IMR-90 (cell line): ENCODE measurements at regions not wholly inside any gene's neighbourhood (a gene's known extent, or its start where the extent isn't known, plus 50 kb on each side); places are given as distances from the start of the nearest gene placed in this dataset.

Source experiments
- ATAC-seq: fragments of 200-7000 bp; cut with Tn5 transposase; 2 replicates; pipeline ENCODE4 v1.9.1; 2020; ENCODE audit warnings: low read depth, mild to moderate bottlenecking, moderate library complexity
- BruUV-seq: library from RNA; stranded (reverse); fragments of 400-500 nt; replicated peaks from 2 replicates; lab custom pipeline; 2021; lab: Mats Ljungman, UMichigan
- CTCF ChIA-PET: fragments of 300-600 bp; formaldehyde crosslinking; extraction: SDS; loops from one replicate; lab custom pipeline; 2021; ENCODE audit warnings: antibody characterized with exemption; lab: Yijun Ruan, JAX
- POLR2A ChIA-PET: fragments of 300-600 bp; sonication (Branson Sonifier 250); formaldehyde crosslinking; loops from one replicate; lab custom pipeline; 2022; ENCODE audit warnings: antibody characterized with exemption; ENCODE audit not compliant: unreplicated experiment; lab: Charles Lee
- DNase-seq: peaks from one replicate; pipeline ENCODE4 v3.0.0; 2013
- H2AFZ ChIP-seq: replicated peaks from 2 replicates; pipeline ENCODE3; 2013; ENCODE audit warnings: low read length, mild to moderate bottlenecking; ENCODE audit not compliant: poor library complexity
- H2AK5ac ChIP-seq: 2 replicates; pipeline ENCODE4 v1.6.1; 2013; ENCODE audit warnings: low read depth, low read length, inconsistent platforms
- H2AK9ac ChIP-seq: replicated peaks from 2 replicates; pipeline ENCODE3; 2013; ENCODE audit warnings: mild to moderate bottlenecking, low read depth, low read length, moderate library complexity; ENCODE audit not compliant: poor library complexity
- H2BK120ac ChIP-seq: 2 replicates; pipeline ENCODE4 v1.6.1; 2013; ENCODE audit warnings: low read depth, low read length, inconsistent platforms
- H2BK15ac ChIP-seq: 3 replicates; pipeline ENCODE4 v1.6.1; 2013; ENCODE audit warnings: low read depth, low read length, inconsistent platforms
- H2BK20ac ChIP-seq: 2 replicates; pipeline ENCODE4 v1.6.1; 2013; ENCODE audit warnings: low read depth, mild to moderate bottlenecking, inconsistent platforms, low read length, moderate library complexity
- H2BK5ac ChIP-seq: 2 replicates; pipeline ENCODE4 v1.6.1; 2013; ENCODE audit warnings: mild to moderate bottlenecking, low read depth, low read length, inconsistent platforms; ENCODE audit not compliant: poor library complexity, severe bottlenecking
- H3K14ac ChIP-seq: replicated peaks from 2 replicates; pipeline ENCODE4 v1.6.1; 2013; ENCODE audit warnings: low read depth, low read length, inconsistent platforms
- H3K18ac ChIP-seq: 2 replicates; pipeline ENCODE4 v1.6.1; 2013; ENCODE audit warnings: low read depth, low read length, control low read depth
- H3K23ac ChIP-seq: 2 replicates; pipeline ENCODE4 v1.6.1; 2013; ENCODE audit warnings: low read depth, low read length, inconsistent platforms
- H3K27ac ChIP-seq: 2 replicates; pipeline ENCODE4 v1.5.1; 2013; ENCODE audit warnings: mild to moderate bottlenecking, control low read depth, low read length; ENCODE audit not compliant: insufficient read depth
- H3K27me3 ChIP-seq: 2 replicates; pipeline ENCODE4 v1.6.1; 2013; ENCODE audit warnings: low read length; ENCODE audit not compliant: control insufficient read depth, insufficient read depth
- H3K36me3 ChIP-seq: 2 replicates; pipeline ENCODE4 v1.6.1; 2013; ENCODE audit warnings: low read length, mixed read lengths; ENCODE audit not compliant: control insufficient read depth, insufficient read depth
- H3K4ac ChIP-seq: 2 replicates; pipeline ENCODE4 v1.6.1; 2013; ENCODE audit warnings: low read depth, low read length, inconsistent platforms
- H3K4me1 ChIP-seq: 2 replicates; pipeline ENCODE4 v1.6.1; 2013; ENCODE audit warnings: low read length, mixed read lengths; ENCODE audit not compliant: control insufficient read depth, insufficient read depth
- H3K4me2 ChIP-seq: 2 replicates; pipeline ENCODE4 v1.6.1; 2013; ENCODE audit warnings: low read depth, mild to moderate bottlenecking, control low read depth, low read length, moderate library complexity
- H3K4me3 ChIP-seq: 2 replicates; pipeline ENCODE4 v1.5.1; 2013; ENCODE audit warnings: low read depth, mild to moderate bottlenecking, control low read depth, low read length, moderate library complexity; ENCODE audit not compliant: insufficient read depth
- H3K56ac ChIP-seq: 2 replicates; pipeline ENCODE4 v1.6.1; 2013; ENCODE audit warnings: low read length, inconsistent platforms; ENCODE audit not compliant: insufficient read depth; ENCODE audit errors: extremely low read depth
- H3K79me1 ChIP-seq, 2 experiments: 2 replicates each; pipeline ENCODE4 v1.6.1; 2013; ENCODE audit warnings: low read length in 2 of 2, inconsistent platforms in 1 of 2, low read depth in 1 of 2
- H3K9ac ChIP-seq: 2 replicates; pipeline ENCODE4 v1.6.1; 2013; ENCODE audit warnings: low read depth, low read length, control low read depth
- H3K9me1 ChIP-seq: 2 replicates; pipeline ENCODE4 v1.6.1; 2013; ENCODE audit warnings: low read length, inconsistent platforms; ENCODE audit not compliant: insufficient read depth
- H3K9me3 ChIP-seq: 2 replicates; pipeline ENCODE4 v1.6.1; 2013; ENCODE audit warnings: low read length; ENCODE audit not compliant: control insufficient read depth, insufficient read depth
- H4K20me1 ChIP-seq: 2 replicates; pipeline ENCODE4 v1.6.1; 2013; ENCODE audit warnings: low read length, inconsistent platforms; ENCODE audit not compliant: insufficient read depth
- H4K5ac ChIP-seq: 2 replicates; pipeline ENCODE4 v1.6.1; 2013; ENCODE audit warnings: mild to moderate bottlenecking, low read depth, low read length, control low read depth
- H4K8ac ChIP-seq, 2 experiments: 2 replicates each; pipeline ENCODE4 v1.6.1; 2013; ENCODE audit warnings: low read depth in 2 of 2, low read length in 2 of 2, control low read depth in 1 of 2, inconsistent platforms in 1 of 2
- H4K91ac ChIP-seq: 2 replicates; pipeline ENCODE4 v1.6.1; 2013; ENCODE audit warnings: low read depth, low read length, inconsistent platforms; ENCODE audit not compliant: insufficient read depth
- CEBPB ChIP-seq: IDR thresholded peaks from 2 replicates; pipeline ENCODE4 v1.6.1; 2012; ENCODE audit warnings: low read depth, low read length, improper control_type of control experiment
- CHD1 ChIP-seq: IDR thresholded peaks from 2 replicates; pipeline ENCODE4 v1.6.1; 2012; ENCODE audit warnings: low read depth, low read length, improper control_type of control experiment
- CTCF ChIP-seq: conservative IDR thresholded peaks from 2 replicates; pipeline ENCODE4 v1.5.1; 2012; ENCODE audit warnings: mild to moderate bottlenecking, low read depth, low read length, improper control_type of control experiment
- ELK1 ChIP-seq: fragments of 150-350 bp; IDR thresholded peaks from 2 replicates; pipeline ENCODE4 v1.6.1; 2016; ENCODE audit warnings: low read depth, mild to moderate bottlenecking, low read length, moderate library complexity, borderline replicate concordance
- FOS ChIP-seq: fragments of 150-350 bp; IDR thresholded peaks from 2 replicates; pipeline ENCODE4 v1.6.1; 2016; ENCODE audit warnings: low read depth, low read length
- MAZ ChIP-seq: IDR thresholded peaks from 2 replicates; pipeline ENCODE4 v1.6.1; 2012; ENCODE audit warnings: low read depth, mild to moderate bottlenecking, low read length, improper control_type of control experiment, moderate library complexity, borderline replicate concordance
- NFE2L2 ChIP-seq: fragments of 150-350 bp; IDR thresholded peaks from 2 replicates; pipeline ENCODE4 v1.6.1; 2016; ENCODE audit warnings: low read depth, mild to moderate bottlenecking, low read length
- POLR2A ChIP-seq: IDR thresholded peaks from 2 replicates; pipeline ENCODE4 v1.6.1; 2012; ENCODE audit warnings: mild to moderate bottlenecking, low read depth, low read length
- RCOR1 ChIP-seq: IDR thresholded peaks from 2 replicates; pipeline ENCODE4 v1.6.1; 2012; ENCODE audit warnings: mild to moderate bottlenecking, low read length, improper control_type of control experiment; ENCODE audit not compliant: insufficient replicate concordance
- RFX5 ChIP-seq: IDR thresholded peaks from 2 replicates; pipeline ENCODE4 v1.8.0; 2012; ENCODE audit warnings: low read depth, mild to moderate bottlenecking, low read length, moderate library complexity
- SMC3 ChIP-seq: fragments of 150-350 bp; IDR thresholded peaks from 2 replicates; pipeline ENCODE4 v1.6.1; 2016; ENCODE audit warnings: low read depth, mild to moderate bottlenecking, antibody characterized with exemption, low read length, moderate library complexity
- WGBS, 2 experiments: methylation state at CpG; one replicate each; pipeline versions ENCODE4 v1.1.5 to v1.1.7; 2013; ENCODE audit warnings: missing lambda C conversion rate in 2 of 2; ENCODE audit not compliant: insufficient read length in 1 of 2; ENCODE audit errors: extremely low coverage in 2 of 2; 5-methylcytosine and 5-hydroxymethylcytosine counted together
- dilution Hi-C: fragments of 300-500 bp; cut with HindIII; formaldehyde crosslinking; loops from one replicate; pipeline ENCODE4 v1.14.3; 2018; ENCODE audit warnings: low sequenced_read_pairs; ENCODE audit not compliant: unreplicated experiment
- in situ Hi-C: fragments of 300-500 bp; cut with MboI; formaldehyde crosslinking; loops from 3 replicates; pipeline ENCODE4 v1.14.3; 2019; ENCODE audit warnings: low sequenced_read_pairs, inconsistent platforms, mixed read lengths
- intact Hi-C: fragments of 100-400 bp; cut with micrococcal nuclease; formaldehyde crosslinking; loops from 2 replicates; pipeline ENCODE4 v1.10.0; 2022

GRCh38 chr11:116046127-116046526 is 541.9 kb upstream of the CADM1 start:
- no peak overlapping the region for H3K4me2 ChIP-seq
- H2BK15ac ChIP-seq: no peak overlapping the region
- no peak overlapping the region for H3K27ac ChIP-seq
- H2AFZ ChIP-seq: no peak overlapping the region
- DNase-seq: no peak
- H3K79me1 ChIP-seq: no peaks in the 10 kb centered on the region
- H3K9me3 ChIP-seq: no peaks in the 10 kb centered on the region
- ChIA-PET POLR2A (no interaction called here), CTCF (no interaction called here)
- no peaks in the 10 kb centered on the region for H3K36me3 ChIP-seq
- dilution Hi-C loops: no loop called here
- H4K91ac ChIP-seq: no peak overlapping the region
- H3K27me3 ChIP-seq: no peaks in the 10 kb centered on the region; the same call in 1 of the 2 replicates
- no peak overlapping the region for H3K4me3 ChIP-seq
- H2BK20ac ChIP-seq: no peak overlapping the region
- in situ Hi-C loops: no loop called here
- no peak overlapping the region for H4K5ac ChIP-seq
- no peak overlapping the region for H4K8ac ChIP-seq
- no peak for ATAC-seq
- H2AK5ac ChIP-seq: no peak overlapping the region
- no peak overlapping the region for H2BK120ac ChIP-seq
- no peaks in the 10 kb centered on the region for H3K9me1 ChIP-seq
- no peak overlapping the region for H2AK9ac ChIP-seq
- no peak overlapping the region for H2BK5ac ChIP-seq
- no peak overlapping the region for H3K9ac ChIP-seq
- H3K14ac ChIP-seq: no peak overlapping the region
- intact Hi-C loops: no loop called here
- TF ChIP-seq RFX5 (no peak), FOS (no peak), SMC3 (no peak), CTCF (no peak), CHD1 (no peak), MAZ (no peak), RCOR1 (no peak), POLR2A (no peak), CEBPB (no peak), NFE2L2 (no peak), ELK1 (no peak)
- H3K4ac ChIP-seq: no peak overlapping the region
- H3K56ac ChIP-seq: no peak overlapping the region
- no peaks in the 10 kb centered on the region for H4K20me1 ChIP-seq
- H3K18ac ChIP-seq: no peak overlapping the region
- WGBS, 2 experiments: 60% methylated on average over 3 of the region's 6 CpGs; no CpG with 5 or more reads in 1 of the 2 experiments
- no TSS peak for BruUV-seq
- H3K23ac ChIP-seq: no peak overlapping the region
- H3K4me1 ChIP-seq: no peaks in the 10 kb centered on the region
